ENCODE measurements at regions not wholly inside any gene's neighbourhood (a gene's known extent, or its start where the extent isn't known, plus 50 kb on each side); places are given as distances from the start of the nearest gene placed in this dataset.

DNA sequence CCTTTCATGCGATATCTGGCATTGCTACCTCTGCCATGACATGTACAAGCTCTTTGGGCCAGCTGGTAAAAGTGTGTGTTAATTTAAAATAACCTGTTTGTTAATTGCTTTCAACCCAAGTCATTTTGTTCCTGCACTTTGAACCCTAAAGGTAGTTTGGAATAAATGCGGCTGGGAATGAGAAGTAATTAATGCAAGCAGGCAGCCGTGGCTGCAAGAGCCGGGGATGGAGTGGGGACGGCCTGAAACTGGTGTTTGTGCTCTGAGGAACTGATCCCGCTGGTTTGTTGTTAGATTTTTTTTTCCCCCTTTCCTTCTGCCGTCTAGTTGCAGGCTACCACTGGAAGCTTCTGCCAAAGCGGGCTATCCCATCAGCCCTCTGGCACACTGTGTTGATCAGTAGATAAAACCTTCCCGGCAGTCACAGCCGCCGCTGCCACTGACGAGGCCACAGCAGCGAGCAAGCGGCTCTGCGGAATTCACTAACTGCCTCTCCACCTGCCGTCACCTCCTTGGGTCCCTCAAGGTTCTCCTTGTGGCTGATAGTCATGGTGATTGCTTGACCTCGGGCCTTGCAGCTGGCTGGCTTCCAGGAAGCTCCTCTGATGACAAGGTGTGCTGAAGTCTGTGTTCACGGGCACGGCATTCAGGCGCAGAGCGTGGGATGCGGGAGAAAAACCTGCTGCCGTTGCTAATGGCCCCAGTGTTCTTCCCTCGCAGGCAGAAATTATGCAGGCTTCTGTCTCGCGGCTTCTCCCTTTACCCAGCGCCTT, 315.9 kb downstream of the TFAP2A start:
- peak overlapping the region; percentile 71 for H3K27ac ChIP-seq

DNA sequence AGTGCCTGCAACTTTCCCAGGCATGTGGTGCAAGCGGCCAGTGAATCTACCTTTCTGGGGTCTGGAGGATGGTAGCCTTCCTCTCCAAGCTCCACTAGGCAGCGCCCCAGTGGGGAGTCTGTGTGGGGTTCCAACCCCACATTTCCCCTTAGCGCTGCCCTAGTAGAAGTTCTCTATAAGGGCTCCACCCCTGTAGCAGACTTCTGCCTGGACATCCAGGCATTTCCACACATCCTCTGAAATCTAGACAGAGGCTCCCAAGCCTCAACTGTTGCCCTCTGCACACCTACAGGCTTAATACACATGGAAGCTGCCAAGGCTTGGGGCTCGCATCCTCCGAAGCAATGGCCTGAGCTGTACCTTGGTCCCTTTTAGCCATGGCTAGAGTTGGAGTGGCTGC, 321.6 kb downstream of the TFAP2A start:
- TF ChIP-seq, protein P1, sequence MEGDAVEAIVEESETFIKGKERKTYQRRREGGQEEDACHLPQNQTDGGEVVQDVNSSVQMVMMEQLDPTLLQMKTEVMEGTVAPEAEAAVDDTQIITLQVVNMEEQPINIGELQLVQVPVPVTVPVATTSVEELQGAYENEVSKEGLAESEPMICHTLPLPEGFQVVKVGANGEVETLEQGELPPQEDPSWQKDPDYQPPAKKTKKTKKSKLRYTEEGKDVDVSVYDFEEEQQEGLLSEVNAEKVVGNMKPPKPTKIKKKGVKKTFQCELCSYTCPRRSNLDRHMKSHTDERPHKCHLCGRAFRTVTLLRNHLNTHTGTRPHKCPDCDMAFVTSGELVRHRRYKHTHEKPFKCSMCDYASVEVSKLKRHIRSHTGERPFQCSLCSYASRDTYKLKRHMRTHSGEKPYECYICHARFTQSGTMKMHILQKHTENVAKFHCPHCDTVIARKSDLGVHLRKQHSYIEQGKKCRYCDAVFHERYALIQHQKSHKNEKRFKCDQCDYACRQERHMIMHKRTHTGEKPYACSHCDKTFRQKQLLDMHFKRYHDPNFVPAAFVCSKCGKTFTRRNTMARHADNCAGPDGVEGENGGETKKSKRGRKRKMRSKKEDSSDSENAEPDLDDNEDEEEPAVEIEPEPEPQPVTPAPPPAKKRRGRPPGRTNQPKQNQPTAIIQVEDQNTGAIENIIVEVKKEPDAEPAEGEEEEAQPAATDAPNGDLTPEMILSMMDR (conservative IDR thresholded peaks at IDR 0.05), result no peak

More for the DNA sequence above, 315.9 kb downstream of the TFAP2A start:
- TF ChIP-seq, protein P1 (conservative IDR thresholded peaks at IDR 0.05), result no peak

DNA sequence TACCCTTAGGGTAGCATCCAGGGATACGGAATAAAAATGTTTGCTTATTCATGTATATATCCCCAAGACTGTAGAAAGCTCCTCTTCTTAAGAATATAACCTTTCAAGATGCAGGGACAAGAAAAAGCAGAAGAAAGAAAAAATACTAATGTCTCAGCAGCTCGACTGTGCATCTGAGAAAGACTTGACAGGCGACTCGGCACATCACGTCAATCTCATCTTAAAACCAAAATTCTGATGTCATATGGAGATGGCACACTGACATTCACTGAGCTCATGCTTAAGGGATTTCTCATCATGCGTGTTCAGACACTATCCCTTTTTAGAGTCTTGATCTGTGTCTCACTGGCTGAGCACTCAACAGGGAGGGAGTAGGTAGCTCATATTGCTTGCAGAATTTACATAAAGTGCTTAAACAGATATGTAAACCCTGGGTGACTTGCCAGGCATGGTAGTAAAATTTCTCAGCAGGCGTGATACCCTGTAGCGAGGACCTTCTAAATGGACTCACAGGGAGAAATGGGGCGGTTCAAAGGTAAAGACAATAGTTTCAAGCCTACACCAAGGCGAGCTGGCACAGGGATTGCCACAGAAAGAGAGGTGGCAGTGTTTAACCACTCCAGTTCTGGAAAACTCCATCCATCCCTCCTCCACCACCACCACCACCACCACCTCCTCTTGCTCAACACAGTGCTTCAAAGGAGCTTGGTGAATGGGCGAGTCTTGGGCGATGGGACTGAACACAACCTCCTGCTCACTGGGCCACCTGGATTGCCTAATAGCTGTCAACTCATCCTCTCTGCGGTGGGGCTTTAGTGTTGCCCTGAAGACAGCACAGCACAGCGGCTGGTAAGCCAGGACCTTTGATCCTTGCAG, 330.5 kb downstream of the TFAP2A start:
- H3K27ac ChIP-seq, result no peak overlapping the region
- TF ChIP-seq, protein P1 (conservative IDR thresholded peaks at IDR 0.05), result no peak

More for the DNA sequence above, 321.6 kb downstream of the TFAP2A start:
- H3K27ac ChIP-seq, result no peak overlapping the region

DNA sequence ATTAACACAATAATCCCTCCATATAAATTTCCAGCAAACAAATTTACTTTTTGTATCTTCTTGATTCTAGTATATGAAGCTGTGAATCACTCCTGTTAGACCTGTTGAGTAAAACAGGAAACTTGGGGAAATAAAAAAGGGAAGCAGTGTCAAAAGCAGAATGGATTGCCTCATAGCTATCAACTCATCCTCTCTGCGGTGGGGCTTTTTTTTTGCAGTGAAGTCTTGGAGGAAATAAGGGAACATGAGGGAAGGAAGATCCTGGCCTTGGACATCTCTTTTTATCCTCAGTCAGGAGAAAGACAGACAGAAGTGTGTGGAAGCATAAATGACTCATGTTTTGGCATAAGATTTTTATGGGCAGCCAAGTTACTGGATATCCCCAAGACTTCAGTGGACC, 332.5 kb downstream of the TFAP2A start:
- TF ChIP-seq, protein P1 (conservative IDR thresholded peaks at IDR 0.05), result no peak
- H3K27ac ChIP-seq, result no peak overlapping the region

DNA sequence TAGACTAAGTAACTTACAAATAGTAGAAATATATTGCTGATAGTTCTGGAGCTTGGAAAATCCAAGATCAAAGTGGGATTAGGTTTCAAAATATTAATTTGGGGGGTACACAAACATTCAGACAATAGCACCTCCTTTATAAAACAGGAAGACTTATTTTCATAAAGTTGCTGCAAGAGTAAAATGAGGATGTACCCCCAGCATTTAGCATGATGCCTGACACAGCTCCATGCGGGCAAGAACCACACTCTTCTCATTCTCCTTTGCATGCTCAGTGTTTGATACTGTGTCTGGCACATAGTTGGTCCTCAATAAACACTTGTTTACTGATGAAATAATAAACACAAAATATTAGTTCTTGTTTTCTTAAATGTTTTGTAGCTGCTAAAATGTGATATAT, 332.9 kb downstream of the TFAP2A start:
- TF ChIP-seq, protein P1 (conservative IDR thresholded peaks at IDR 0.05), result no peak
- no peak overlapping the region for H3K27ac ChIP-seq

DNA sequence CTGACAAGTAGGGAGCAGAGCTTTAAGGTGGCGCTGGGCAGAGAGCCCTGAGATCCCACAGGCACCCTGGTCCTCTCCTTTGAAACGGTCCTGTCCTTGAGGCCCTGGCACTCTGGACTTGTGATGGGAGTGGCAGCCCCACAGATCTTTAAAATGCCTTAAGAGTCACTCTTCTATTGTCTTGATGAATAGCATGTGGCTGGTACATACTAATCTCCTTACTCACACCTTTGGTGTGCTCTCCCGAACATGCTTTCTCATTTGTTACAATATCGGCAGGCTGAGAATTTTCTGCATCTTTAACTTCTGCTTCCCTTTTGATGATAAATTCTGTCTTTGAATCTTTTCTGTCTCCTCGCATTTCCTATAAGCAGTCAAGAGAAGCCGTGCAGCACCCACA, 333.8 kb downstream of the TFAP2A start:
- TF ChIP-seq, protein P1 (conservative IDR thresholded peaks at IDR 0.05), result no peak
- H3K27ac ChIP-seq, result no peak overlapping the region

DNA sequence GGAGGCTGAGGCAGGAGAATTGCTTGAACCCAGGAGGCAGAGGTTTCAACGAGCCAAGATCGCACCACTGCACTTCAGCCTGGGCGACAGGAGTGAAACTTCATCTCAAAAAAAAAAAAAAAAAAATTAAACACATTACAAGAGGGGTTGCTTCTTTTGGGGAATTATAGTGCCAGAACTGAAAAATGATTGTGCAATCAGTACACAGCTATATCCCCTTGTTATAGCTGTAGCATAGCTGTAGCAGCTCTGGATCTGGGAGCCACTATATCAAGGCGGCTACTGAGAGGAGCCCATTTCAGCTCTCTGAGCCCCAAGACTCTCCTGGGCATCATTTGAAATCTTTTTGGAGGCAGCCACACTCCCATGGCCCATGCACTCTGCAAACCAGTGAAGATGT, 334.3 kb downstream of the TFAP2A start:
- TF ChIP-seq, protein P1 (conservative IDR thresholded peaks at IDR 0.05), result no peak
- no peak overlapping the region for H3K27ac ChIP-seq

All from VCaP (cell line).